ENCODE measurements at regions not wholly inside any gene's neighbourhood (a gene's known extent, or its start where the extent isn't known, plus 50 kb on each side); places are given as distances from the start of the nearest gene placed in this dataset.

DNA sequence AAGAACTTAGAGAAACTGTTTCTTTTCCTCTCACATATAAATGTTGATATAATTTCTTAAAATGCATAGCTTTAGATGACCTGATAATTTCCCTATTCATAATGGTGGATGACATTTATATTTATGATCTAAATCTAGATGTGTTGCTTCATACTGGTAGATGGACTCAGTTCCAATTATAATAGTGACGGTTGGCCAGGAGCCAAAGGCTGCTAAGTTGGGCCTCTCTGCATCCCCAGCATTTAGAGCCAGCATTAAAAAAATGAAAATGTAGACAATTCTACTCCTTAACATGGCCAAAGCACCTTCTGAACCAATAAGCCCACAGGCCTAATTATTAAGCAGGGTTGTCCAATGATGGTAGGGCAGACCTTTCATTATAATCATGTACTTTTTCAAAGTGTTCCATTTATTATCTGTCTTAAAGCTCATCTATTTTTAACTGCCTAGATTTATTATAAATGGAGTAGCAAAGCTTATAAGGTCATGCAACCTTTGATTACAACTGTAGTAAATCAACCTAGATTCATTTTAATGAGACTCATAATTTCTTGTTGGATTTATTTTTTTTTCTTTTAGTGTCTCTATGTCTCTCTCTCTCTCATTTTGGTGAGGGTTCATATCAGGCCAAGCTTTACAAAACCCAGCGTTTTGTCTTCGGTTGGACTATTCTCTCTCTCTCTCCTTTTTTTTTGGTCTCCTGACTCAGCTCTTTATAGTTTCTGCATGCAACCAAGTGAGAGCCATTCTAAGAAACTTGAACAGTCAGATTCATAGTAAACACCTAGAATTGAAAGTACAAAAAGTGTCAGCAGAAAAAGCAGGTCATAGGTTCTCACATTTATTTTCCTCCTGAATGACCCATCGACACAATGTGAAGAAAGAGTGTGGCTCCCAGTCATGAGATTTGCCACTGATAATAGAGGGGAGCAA lies 2016.1 kb upstream of the PIK3C3 start:
- DNase-seq, result no peak

DNA sequence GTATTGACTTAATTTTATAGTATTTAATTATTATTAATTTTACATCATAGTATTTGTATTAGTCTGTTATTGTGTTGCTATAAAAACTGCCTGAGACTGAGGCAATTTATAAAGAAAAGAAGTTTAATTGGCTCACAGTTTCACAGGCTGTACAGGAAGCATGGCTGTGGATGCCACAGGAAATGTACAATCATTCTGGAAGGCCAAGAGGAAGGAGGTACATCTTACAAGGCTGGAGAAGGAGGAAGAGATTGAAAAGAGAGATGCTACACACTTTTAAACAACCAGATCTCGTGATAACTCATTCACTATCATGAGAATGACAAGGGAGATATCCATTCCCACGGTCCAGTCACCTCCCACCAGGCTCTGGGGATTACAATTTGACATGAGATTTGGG lies 2019.4 kb upstream of the PIK3C3 start:
- DNase-seq, result no peak

DNA sequence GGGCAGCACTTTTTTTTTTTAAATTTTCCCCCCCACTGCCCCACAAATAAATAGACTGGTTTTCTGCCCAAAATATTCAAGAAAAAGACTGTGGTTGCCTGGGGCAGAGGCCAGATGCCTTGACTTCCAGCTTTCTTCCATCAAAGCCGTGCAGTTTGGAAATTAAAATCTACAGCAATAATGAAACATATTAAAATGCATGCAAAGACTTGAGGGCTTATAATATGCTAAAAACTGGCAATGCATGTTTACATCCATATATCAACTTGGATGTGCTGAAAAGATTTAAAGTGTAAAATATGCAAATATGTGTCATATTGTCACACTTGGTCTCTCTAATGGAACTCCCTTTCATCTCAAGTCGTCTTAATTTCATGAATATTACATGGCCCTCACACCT lies 2036.2 kb upstream of the PIK3C3 start:
- DNase-seq, result no peak

DNA sequence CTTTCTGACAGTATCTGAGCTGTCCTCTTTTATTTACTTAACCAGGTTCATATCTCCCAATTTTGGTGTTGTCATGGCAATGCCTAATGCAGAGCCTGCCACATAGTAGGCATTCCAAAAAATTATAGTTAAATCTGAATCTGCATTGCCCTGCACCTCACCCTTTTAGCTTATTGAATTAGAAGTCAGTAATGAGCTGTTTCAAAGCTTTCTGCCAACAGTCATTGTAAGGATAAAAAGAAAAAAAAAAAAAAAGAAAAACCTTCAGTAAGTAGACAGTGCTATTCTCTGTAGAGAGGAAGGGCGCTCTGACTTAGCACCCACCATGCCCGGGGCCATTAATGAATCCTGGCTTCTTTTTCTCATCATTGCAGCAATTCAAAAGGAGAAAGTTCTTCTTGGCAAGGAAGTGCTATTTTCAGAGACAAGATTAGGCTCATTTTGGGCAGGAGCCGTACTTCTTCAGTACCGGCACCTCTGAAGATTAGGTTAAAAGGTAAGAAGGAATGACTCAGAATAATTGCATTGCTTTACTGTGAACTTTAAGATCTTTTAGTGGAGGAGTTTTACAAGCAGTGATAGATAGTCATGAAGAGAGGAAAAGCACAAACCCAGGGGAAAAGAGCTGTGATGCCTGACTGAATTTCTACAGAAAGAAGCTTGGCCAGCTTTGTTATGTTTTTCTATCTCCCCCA lies 2041.2 kb upstream of the PIK3C3 start:
- no peak for DNase-seq

DNA sequence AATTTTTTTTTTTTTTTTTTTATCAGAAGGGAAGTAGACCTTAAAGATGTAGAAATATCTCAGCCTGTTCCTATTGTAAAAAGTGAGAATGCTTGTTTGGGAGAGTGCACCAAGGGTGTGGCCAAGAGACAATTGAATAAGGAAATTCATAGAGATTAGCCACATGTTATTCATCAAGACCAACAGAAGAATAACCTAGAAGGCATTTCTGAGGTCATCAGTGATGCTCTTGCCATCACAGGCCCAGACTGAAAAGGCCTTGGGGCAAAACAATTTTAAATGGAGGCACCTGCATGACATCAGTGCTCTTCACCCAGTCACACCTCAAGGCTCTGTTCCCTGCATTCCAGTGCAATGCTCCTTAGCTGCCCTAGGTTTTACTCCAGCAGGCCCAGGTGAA lies 2043.3 kb upstream of the PIK3C3 start:
- no peak for DNase-seq

DNA sequence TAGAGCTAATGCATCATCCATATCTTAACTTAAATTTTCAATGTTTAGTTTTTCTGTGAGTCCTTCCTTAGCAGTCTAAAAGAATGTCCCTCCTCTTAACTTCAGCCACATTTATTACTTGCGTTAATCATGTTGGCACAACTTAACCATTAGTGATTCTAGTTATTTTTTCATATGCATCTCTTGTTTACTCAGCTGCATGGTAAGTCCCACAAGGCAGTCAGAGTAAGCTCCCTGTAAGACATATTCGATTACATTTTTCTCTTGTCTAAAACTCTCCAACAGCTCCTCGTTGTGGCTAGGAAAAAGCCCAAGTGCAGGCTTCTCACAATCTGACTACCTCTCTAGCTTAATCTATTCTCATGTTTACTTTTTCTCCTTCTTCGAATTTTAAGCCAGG lies 2045.3 kb upstream of the PIK3C3 start:
- DNase-seq, result peak; percentile 50 to 70

DNA sequence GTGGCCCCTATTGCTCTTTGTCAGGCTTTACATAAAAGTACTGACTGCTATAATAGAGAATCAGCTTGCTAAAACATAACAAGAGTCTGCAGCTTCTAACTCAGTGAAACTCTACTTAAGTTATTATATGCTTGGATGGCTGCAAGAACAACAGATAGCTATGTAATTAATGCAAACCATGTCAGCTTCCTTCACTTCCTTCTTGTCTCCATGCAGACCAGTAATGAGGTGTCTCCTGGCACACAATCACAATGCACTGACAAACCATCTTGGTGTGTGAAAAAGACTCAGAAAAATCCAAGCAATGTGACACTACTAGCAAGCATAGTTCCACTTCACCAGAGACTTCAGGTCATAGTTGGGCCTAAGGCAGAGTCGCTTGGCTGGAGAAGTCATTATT lies 2068.9 kb upstream of the PIK3C3 start:
- DNase-seq, result no peak

DNA sequence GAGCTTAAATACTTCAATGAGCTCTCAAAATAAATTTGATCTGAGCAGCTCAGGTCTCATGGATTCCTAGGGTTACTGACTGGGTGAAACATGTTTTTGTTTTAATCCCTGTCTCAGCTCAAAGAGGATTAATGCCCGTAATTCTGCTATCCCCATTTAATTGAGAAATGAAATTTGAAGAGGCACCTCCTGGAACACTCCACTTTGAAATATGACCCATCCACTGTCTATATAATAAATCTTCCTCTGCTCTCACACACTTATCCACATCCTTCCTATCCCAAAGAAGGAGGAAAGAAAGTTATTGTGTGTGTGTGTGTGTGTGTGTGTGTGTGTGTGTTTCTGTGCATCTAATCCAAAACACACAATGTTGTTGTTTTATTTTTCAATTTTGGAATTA lies 2082.4 kb upstream of the PIK3C3 start:
- no peak for DNase-seq

DNA sequence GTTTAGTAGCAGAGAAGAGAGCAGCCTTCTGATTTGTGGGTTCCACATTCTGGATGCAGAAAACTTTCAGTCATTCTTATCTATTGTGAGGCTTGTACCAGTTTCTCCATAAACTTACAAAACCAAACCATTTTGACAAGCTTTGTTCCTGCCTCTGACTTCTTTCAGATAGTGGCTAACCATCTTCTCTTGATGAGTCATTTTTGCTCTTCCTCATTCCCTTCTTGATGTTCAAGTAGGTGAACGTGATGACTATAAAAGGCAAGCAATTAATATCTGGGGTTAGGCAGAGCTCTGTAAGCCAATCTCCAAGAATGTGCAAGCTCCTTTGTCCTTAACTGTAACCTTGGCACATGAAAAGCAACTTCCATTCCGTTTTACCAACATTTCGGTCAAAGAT lies 2083.1 kb upstream of the PIK3C3 start:
- DNase-seq, result no peak

DNA sequence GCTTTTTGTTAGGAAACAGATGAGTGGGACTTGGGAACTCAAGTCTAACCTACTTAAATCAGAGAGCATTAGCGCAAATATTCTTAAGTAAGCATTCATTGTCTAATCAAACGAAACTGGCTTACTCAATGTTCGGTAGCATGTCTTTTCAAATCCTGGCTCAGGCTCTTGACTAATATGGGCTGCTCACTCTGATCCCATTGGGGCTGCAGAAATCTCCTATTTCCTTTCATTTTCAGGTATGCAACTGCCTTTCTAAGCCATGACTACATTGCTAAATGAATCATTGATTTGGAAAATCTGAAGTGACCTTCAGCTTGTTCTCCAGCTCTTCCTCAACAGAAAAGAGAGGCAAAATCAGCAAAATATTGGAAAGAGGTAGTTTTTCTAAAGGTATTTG lies 2084.4 kb upstream of the PIK3C3 start:
- no peak for DNase-seq

DNA sequence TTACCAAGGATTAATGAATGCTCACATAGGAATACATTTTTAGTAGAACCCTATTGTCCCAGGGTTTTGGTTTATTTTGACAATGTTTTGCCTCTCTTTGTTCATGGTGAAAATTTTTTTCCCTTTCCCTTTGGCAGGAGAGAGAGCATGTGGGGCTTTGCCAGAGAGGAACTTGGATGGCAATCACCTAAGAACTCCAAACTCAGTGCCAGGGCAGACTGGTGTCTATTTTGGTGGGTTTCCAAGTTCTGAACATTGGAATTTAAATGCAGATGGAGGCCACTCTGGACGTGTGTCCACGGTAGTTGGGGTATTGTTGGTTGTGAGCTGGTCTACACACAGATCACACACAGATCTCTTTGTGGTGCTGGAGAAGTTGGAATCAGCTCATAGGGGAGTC lies 2091.1 kb upstream of the PIK3C3 start:
- DNase-seq, result no peak

DNA sequence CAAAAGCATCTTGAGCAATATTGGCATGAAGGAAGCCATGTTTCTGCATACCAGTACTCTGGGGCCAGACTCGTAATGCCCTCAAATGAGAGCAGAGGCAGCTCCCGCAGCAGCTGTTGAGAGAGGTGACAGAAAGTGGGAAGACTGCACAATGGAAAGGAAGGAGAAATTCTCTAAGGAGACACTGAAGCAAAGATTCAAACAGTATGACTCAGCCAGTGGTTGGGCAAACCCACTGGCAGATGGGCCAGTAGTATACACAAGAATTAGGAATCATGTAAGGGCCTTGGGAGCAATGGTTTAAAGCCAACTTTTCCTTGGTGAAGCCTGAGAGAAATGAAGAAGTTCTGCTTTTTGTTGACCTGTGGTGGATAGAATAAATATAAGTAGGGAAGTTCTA lies 2092.7 kb upstream of the PIK3C3 start:
- no peak for DNase-seq

DNA sequence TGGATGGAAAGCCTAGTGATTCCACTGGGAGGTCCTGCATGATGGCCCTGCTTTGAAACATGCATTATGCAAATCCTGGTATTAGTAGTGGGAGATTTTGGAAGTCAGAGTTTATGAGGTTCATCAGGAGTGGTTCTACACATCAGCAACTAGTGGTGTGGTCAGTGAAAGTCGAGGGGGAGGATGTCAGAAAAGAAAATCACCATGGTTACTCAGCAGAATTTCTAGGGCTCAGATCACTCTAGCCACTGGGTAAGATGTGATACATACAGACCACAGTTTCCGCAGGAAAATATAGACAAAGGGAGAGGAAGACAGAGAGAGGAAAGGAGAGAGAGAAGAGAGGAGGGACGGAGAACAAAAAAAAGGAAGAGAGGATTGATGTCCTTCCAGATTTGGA lies 2100.7 kb upstream of the PIK3C3 start:
- no peak for DNase-seq

DNA sequence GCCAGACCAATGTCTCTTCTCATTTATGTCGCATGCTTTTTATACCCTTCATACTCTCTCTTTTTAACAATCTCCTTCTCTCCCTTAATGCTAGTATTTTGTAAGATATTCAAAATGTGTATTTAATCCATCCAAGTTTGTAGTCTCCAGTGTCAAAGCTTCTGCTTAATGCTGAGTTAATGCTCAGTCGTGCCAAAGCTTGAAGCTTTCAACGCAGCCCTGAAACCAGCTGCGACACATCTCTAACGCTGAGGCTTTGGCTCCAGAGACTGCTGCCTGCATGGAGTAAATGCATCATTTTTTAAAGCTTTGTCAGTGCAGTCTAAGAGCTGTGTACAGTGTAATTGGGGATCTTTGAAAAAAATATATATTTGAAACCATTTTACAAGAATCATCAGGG lies 2108.8 kb upstream of the PIK3C3 start:
- no peak for DNase-seq

DNA sequence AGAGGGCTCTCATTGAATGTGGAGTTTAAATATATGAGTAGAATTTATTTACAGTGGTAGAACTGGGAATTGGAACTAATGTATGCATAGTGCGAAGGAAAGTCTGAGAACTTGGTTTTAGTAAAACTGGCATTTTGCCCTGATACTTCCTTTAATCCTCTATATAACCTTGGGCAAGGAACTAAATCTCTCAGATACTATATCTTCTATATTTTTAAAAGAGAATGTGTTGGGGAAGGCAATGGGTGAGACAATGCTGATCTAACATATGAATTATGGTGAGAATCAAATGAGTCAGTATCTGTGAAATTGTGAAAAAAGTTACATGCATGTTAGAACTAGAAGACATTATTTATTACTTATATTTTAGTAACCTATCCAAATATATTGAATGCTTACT lies 2109.4 kb upstream of the PIK3C3 start:
- no peak for DNase-seq

DNA sequence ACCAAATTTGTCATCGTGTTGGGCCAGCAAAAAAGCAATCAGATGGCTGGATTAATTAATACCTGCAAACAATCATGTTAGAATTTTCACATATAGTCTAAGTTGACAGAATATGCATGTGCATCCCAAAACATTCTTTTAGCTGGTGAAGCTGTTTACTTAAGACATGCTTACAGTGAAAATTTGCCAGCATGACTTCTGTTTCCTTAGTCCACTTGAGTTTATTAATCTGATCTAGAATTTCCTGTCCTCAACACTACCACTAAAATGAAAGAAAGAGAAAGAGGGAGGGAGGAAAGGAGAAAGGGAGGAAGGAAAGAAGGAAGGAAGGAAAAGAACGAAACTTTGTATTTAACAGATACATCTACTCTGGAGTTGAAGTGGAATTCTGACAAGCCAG lies 2109.9 kb upstream of the PIK3C3 start:
- no peak for DNase-seq

DNA sequence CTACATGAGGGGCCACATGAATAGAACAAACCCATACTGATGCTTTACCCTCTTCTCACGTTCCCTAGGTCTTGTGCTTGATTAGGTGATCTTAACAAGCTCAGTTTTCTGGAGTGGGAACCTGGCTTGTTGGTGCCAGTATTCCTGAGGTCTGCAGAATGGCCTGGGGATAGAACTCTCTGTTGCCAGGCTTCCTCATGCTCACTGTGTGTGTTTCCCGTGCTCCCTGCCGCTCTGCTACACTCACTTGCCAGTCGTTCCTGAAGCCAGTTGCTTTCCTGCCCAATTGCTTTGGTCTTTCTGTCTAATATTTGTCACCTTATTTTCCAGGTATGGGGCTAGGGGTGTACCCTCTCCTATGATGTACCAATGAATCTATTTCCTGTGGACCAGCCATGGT lies 2111.5 kb upstream of the PIK3C3 start:
- no peak for DNase-seq

DNA sequence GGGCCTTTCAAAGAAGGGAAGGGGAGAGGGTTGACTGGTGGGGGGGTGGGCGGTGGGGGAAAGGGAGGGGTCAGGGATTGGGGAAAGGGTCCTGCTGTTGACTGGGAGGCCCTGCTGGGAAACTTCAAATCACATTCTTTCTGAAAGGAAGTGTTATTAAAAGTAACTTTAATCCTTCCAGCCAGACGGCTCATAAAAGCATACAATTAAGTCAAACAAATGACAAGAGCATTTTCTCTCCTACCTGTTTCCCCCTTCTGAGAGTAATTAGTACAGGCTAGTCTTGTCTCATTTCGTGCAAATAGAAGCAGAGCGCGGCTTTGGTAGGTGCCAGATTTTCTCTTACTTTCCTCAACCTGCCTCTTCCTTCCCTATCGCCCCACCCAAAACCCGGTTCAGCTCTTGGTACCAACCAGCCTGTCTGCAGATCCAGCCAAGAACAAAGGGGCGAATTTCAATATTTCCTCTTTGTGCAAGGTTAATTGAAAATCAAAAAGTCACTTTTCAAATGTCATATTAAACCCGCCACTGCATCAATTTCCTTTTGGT lies 2112.6 kb upstream of the PIK3C3 start:
- DNase-seq, result no peak

DNA sequence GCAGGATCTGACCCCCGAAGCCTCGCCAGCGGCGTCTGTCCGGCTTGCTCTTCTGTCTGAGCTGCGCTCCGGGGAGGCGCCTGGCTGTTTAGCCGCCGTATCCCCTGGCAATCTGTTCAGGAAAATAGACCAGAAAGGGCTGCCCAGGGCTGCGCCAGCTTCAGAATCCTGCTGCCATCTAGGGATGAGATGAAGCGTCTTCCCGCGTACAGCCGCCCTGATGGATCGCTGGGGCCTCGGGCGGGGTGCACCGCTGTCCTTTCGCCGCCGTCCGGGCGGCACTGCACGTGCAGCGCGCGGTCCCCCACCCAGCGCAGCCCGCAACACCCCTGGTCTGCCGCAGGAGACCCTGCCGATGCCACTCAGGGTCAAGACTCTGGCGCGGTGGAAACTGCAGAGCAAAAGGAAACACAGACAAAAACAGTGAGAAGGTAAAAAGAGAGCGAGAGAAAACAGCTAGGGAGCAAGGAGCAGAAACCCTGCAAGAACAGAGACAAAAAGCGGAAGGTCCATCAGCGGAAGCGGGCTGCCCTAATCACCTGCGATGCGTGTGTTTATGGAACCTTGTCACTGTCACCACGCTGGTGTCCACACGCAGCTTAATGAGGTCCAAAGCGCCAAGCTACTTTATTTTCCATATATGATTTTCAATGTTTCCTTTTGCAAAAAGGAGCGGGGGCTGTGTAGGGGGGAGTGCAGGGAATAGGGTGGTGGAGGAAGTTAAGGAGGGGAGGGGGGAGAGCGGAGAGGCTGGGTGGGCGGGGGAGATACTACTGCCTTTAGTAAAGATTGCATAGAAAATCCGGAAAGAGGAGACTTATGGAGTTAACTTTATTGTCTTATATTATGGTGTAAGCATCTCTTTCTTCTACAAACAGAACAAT lies 2113.3 kb upstream of the PIK3C3 start:
- peak; percentile 90 to 93 for DNase-seq

DNA sequence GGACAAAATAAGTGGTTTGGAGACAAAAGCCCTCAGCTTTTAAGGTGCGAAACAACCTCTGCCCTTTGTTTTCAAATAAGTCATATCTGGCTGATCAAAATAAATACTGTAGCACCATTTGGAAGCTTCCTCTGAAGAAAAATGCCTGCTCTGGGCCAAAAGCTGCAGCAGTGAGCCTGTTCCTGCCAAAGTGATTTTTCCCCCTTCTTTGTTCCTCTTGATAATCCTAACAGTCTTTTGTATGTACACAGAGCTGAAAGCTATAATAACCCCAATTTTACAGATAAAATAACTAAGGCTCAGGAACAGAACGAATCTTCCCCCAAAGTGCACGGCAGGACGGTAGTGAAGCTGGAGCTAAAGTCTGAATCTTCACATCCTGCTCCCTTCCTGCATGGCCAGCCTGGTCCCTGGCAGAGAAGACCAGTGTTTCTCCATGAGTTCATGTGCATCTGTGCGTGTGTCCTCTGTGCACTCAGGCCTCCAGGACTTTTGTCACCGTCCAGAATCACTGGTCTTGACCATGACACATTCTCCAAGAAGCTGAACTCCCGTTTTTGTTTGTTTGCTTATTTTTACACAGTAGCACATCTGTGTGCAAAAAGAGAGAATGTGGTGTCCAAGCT lies 2114.1 kb upstream of the PIK3C3 start:
- DNase-seq, result peak; percentile 66 to 73

DNA sequence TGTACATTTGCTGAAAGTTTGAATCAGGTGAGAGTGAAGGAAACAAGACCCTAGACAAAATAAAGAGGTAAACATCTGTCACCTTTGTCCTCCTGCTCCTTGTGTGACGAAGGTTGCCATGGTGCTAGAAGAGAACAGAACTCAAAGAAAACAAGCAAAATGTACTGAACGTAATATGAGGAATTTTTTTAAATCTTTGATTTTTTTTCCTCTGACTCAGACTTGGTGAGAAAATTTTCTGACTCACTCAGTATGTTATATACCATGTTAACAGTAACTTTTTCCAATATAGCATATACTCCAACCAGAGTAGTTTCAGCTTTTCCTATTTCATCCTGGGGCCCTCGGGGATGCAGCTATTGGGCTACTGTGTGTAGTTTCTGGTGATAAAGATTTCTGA lies 2114.6 kb upstream of the PIK3C3 start:
- DNase-seq, result no peak

DNA sequence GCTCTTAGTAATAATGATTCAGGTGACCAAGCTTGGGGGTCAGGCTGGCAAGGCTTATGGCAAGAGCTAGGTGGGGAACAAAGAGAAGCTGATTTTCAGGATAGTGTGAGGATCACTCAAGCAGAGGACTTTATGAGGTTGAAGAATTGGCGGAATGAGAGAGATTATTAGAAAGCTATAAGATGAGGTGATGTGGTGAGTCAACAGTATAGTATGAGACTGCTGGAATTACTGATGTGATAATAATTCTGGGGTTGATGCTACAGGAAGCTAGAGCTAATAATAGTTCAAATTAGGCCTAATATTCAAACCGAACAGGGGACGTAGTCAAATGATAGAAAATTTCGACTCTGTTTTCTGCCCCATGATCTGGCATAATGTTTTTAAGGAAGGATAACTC lies 2115.3 kb upstream of the PIK3C3 start:
- no peak for DNase-seq

DNA sequence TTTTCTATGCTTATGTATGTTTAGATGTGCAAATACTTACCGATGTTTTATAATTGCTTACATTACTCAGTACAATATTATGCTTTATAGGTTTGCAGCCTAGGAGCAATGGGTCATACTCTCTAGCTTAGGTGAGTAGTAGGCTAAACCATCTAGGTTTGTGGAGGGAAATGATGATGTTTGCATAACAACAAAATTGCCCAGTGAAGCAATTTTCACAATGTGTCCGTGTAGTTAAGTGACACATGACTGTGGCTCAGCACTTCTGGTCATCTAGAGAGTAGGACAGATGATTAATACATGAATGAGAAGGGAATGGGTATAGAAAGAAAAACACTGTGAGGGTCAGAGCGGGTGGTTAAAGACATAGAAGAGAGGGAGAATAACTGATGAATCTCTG lies 2116.2 kb upstream of the PIK3C3 start:
- DNase-seq, result no peak
